ENCODE measurements at regions not wholly inside any gene's neighbourhood (a gene's known extent, or its start where the extent isn't known, plus 50 kb on each side); places are given as distances from the start of the nearest gene placed in this dataset.

DNA sequence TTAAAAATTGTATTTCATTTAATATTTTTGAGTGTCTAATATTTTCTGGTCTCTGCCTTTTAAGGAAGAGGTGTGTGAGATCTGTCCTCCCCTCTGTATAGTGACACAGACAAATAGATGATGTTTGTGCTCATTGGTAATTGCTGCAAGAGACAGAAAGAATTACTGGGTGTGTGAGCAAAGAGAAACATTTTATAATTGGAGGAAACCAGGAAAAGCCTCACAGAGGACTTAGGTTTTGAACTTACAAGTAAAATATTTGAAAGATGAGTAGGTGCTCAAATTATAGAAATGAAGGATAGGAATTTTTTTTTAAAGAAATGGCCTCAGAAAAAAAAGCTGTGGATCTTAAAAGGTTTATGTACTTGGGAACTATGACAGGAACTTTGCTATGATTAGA lies 149.8 kb downstream of the SPCS3 start:
- peaks cover 8% of the 10 kb centered on the region for H3K4me1 ChIP-seq (ENCODE audit: low read length)
- no peak overlapping the region for H2AFZ ChIP-seq (ENCODE audit: low read length)
- no peak for DNase-seq
- H3K9me2 ChIP-seq (replicated peaks; ENCODE audit: insufficient read depth, low read length): no peaks in the 10 kb centered on the region
- no peaks in the 10 kb centered on the region for H3F3A ChIP-seq (ENCODE audit: insufficient read depth, low read length)
- H3K9ac ChIP-seq (ENCODE audit: low read length): no peak overlapping the region
- no peaks in the 10 kb centered on the region for H3K79me2 ChIP-seq (ENCODE audit: low read length)
- H3K36me3 ChIP-seq (replicated peaks; ENCODE audit: insufficient read depth, low read length): no peaks in the 10 kb centered on the region
- no peaks in the 10 kb centered on the region for H4K20me1 ChIP-seq (ENCODE audit: insufficient read depth, low read length)
- no peak overlapping the region for H3K4me2 ChIP-seq (ENCODE audit: low read depth, low read length)
- no peak overlapping the region for H3K27ac ChIP-seq (ENCODE audit: low read length)
- no peaks in the 10 kb centered on the region for H3K9me3 ChIP-seq (replicated peaks; ENCODE audit: insufficient read depth, low read length)
- no peak for TF ChIP-seq EZH2 (optimal IDR thresholded peaks at IDR 0.05; ENCODE audit: low read depth, low read length)
- TF ChIP-seq EZH2phosphoT487 (IDR thresholded peaks at IDR 0.05; ENCODE audit: low read length): no peak
- TF ChIP-seq, protein P1, sequence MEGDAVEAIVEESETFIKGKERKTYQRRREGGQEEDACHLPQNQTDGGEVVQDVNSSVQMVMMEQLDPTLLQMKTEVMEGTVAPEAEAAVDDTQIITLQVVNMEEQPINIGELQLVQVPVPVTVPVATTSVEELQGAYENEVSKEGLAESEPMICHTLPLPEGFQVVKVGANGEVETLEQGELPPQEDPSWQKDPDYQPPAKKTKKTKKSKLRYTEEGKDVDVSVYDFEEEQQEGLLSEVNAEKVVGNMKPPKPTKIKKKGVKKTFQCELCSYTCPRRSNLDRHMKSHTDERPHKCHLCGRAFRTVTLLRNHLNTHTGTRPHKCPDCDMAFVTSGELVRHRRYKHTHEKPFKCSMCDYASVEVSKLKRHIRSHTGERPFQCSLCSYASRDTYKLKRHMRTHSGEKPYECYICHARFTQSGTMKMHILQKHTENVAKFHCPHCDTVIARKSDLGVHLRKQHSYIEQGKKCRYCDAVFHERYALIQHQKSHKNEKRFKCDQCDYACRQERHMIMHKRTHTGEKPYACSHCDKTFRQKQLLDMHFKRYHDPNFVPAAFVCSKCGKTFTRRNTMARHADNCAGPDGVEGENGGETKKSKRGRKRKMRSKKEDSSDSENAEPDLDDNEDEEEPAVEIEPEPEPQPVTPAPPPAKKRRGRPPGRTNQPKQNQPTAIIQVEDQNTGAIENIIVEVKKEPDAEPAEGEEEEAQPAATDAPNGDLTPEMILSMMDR (IDR thresholded peaks at IDR 0.05; ENCODE audit: low read length): no peak
- no peaks in the 10 kb centered on the region for H3K27me3 ChIP-seq (replicated peaks; ENCODE audit: insufficient read depth, low read length)
- no peak overlapping the region for H3K4me3 ChIP-seq (ENCODE audit: low read length)

DNA sequence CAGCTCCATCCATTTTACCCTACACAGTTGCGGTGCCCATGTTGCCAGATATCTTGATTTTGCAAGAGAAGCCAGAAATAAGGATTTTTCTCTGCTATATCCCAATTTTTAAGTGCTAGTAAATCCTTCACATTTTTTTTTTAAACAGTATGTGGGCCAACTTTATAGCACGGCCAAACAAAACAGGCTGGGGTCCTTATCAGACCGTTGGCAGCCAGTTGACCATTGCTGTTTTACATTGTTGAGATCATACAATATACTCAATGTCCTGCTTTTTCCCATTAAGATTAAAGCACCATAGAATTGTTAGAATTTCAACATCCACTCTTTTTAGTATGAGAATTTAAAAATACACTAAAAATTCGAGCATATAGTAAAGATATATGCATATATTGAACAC lies 150.9 kb downstream of the SPCS3 start:
- TF ChIP-seq EZH2 (optimal IDR thresholded peaks at IDR 0.05; ENCODE audit: low read depth, low read length): no peak
- no peak for TF ChIP-seq EZH2phosphoT487 (IDR thresholded peaks at IDR 0.05; ENCODE audit: low read length)
- TF ChIP-seq, protein P1 (IDR thresholded peaks at IDR 0.05; ENCODE audit: low read length): no peak
- no peak overlapping the region for H3K4me2 ChIP-seq (ENCODE audit: low read depth, low read length)

DNA sequence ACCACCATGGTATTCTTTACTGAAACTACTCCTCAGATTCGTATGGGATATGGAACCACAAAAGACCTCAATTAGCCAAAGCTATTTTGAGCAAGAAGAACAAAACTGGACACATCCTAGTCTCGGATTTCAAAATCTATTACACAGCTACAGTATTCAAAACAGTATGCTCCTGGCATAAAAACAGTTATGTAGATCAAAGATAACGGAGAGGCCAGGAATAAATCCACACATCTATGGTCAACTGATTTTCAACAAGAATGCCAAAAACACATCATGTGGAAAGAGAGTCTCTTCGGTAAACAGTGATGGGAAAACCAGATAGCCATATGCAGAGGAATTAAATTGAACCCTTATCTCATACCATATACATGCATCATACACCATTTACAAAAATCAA lies 155.3 kb downstream of the SPCS3 start:
- no peaks in the 10 kb centered on the region for H3K9me3 ChIP-seq (replicated peaks; ENCODE audit: insufficient read depth, low read length)
- no peak for DNase-seq
- H3K36me3 ChIP-seq (replicated peaks; ENCODE audit: insufficient read depth, low read length): no peaks in the 10 kb centered on the region
- H3K9me2 ChIP-seq (replicated peaks; ENCODE audit: insufficient read depth, low read length): no peaks in the 10 kb centered on the region
- no peak overlapping the region for H3K4me3 ChIP-seq (ENCODE audit: low read length)
- TF ChIP-seq EZH2phosphoT487 (IDR thresholded peaks at IDR 0.05; ENCODE audit: low read length) (no peak), EZH2 (optimal IDR thresholded peaks at IDR 0.05; ENCODE audit: low read depth, low read length) (no peak)
- TF ChIP-seq, protein P1 (IDR thresholded peaks at IDR 0.05; ENCODE audit: low read length): no peak
- H3K27ac ChIP-seq (ENCODE audit: low read length): no peak overlapping the region
- H2AFZ ChIP-seq (ENCODE audit: low read length): no peak overlapping the region
- H3K9ac ChIP-seq (ENCODE audit: low read length): no peak overlapping the region
- no peaks in the 10 kb centered on the region for H3K4me1 ChIP-seq (ENCODE audit: low read length)
- H3K27me3 ChIP-seq (replicated peaks; ENCODE audit: insufficient read depth, low read length): no peaks in the 10 kb centered on the region
- no peaks in the 10 kb centered on the region for H4K20me1 ChIP-seq (ENCODE audit: insufficient read depth, low read length)
- no peaks in the 10 kb centered on the region for H3K79me2 ChIP-seq (ENCODE audit: low read length)
- no peaks in the 10 kb centered on the region for H3F3A ChIP-seq (ENCODE audit: insufficient read depth, low read length)
- no peak overlapping the region for H3K4me2 ChIP-seq (ENCODE audit: low read depth, low read length)

More for the DNA sequence above, 150.9 kb downstream of the SPCS3 start:
- Histone ChIP-seq H3K9me3 (replicated peaks; ENCODE audit: insufficient read depth, low read length) (no peaks in the 10 kb centered on the region), H3K9ac (ENCODE audit: low read length) (no peak overlapping the region), H2AFZ (ENCODE audit: low read length) (no peak overlapping the region), H3K79me2 (ENCODE audit: low read length) (no peaks in the 10 kb centered on the region), H3K27ac (ENCODE audit: low read length) (no peak overlapping the region), H3K9me2 (replicated peaks; ENCODE audit: insufficient read depth, low read length) (no peaks in the 10 kb centered on the region), H3F3A (ENCODE audit: insufficient read depth, low read length) (no peaks in the 10 kb centered on the region), H3K27me3 (replicated peaks; ENCODE audit: insufficient read depth, low read length) (no peaks in the 10 kb centered on the region), H3K4me3 (ENCODE audit: low read length) (no peak overlapping the region), H4K20me1 (ENCODE audit: insufficient read depth, low read length) (no peaks in the 10 kb centered on the region), H3K36me3 (replicated peaks; ENCODE audit: insufficient read depth, low read length) (no peaks in the 10 kb centered on the region), H3K4me1 (ENCODE audit: low read length) (no peaks in the 10 kb centered on the region)
- DNase-seq: no peak
